ENCODE measurements at regions not wholly inside any gene's neighbourhood (a gene's known extent, or its start where the extent isn't known, plus 50 kb on each side); places are given as distances from the start of the nearest gene placed in this dataset.

DNA sequence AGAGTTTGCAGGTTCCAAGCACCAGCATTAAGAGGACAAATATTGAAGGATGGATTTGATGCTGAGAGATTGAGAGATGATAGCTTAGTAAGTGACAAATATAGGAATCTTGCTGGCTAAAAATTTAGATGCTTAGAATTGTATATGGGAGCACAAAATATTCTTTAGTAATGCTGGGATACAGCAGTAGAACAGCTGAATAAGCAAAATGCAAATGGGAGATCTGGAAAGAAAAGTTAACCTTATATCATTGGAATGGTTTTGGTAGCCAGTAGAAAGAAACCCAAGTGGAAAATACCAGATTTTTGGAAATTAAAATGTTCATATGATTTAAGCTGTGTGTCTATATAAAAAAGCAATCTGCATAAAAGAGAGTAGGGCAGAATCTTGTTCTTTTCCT is 308.6 kb upstream of the CPEB2 start:
- peaks cover 16% of the 10 kb centered on the region for H3K4me1 ChIP-seq (ENCODE audit: control insufficient read depth, insufficient read depth, low read length)
- Mint-ChIP-seq H3K4me3 (no peak overlapping the region), H3K27ac (no peak overlapping the region), H3K27me3 (ENCODE audit: insufficient read depth) (no peaks in the 10 kb centered on the region), H3K36me3 (ENCODE audit: low read depth) (peaks cover 14% of the 10 kb centered on the region), H3K9me3 (peaks cover 34% of the 10 kb centered on the region), H3K4me1 (peaks cover 34% of the 10 kb centered on the region)
- H3K36me3 ChIP-seq (ENCODE audit: control insufficient read depth, insufficient read depth, low read length), result no peaks in the 10 kb centered on the region
- no peak for DNase-seq
- H3K27ac ChIP-seq (ENCODE audit: low read depth, low read length), result no peak overlapping the region
- peaks cover 29% of the 10 kb centered on the region for H3K9me3 ChIP-seq (ENCODE audit: control insufficient read depth, low read length)
- H3K4me3 ChIP-seq (ENCODE audit: low read length), result no peak overlapping the region
- no peak overlapping the region for H3K9ac ChIP-seq (ENCODE audit: extremely low read depth, low read length, poor library complexity, severe bottlenecking)
- TF ChIP-seq, protein P1, sequence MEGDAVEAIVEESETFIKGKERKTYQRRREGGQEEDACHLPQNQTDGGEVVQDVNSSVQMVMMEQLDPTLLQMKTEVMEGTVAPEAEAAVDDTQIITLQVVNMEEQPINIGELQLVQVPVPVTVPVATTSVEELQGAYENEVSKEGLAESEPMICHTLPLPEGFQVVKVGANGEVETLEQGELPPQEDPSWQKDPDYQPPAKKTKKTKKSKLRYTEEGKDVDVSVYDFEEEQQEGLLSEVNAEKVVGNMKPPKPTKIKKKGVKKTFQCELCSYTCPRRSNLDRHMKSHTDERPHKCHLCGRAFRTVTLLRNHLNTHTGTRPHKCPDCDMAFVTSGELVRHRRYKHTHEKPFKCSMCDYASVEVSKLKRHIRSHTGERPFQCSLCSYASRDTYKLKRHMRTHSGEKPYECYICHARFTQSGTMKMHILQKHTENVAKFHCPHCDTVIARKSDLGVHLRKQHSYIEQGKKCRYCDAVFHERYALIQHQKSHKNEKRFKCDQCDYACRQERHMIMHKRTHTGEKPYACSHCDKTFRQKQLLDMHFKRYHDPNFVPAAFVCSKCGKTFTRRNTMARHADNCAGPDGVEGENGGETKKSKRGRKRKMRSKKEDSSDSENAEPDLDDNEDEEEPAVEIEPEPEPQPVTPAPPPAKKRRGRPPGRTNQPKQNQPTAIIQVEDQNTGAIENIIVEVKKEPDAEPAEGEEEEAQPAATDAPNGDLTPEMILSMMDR (conservative IDR thresholded peaks at IDR 0.05), result no peak
- H3K27me3 ChIP-seq (ENCODE audit: control insufficient read depth, insufficient read depth, low read length, poor library complexity, severe bottlenecking), result no peaks in the 10 kb centered on the region

DNA sequence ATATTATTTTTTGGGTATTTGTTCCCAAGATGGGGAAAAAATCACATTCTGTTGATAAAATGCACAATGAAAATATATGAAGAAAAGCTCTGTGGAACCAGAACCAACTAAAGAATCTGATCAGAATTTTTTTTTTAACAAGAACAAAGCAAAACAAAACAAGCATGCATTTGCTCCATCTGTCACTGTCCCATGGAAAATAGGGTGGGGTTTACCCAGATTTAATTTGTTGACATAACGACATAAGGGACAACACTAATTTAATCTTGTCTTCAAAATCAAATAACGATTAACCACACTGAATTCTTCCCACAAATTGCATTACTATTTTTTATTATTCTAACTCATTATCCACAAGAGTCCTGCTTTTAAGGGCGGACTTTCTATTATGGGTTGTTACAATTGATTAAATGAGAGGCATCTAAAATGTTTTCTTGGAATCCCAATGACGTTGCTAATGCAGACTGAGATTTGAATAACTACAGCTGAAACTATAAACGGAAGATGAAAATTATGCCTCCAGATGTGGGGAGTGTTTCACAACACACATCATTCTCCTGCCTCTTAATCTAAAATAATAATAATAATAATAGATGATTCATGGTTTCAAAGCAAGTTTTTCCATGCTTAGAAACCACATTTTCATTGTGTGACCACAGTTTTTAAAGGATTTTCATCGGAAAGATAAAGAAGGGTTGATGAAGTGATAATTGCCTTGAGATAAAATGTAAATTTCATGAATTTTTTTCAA is 307.0 kb upstream of the CPEB2 start:
- H3K9me3 Mint-ChIP-seq, result peaks cover 34% of the 10 kb centered on the region
- peaks cover 14% of the 10 kb centered on the region for H3K36me3 Mint-ChIP-seq (ENCODE audit: low read depth)
- H3K27me3 Mint-ChIP-seq (ENCODE audit: insufficient read depth), result peaks cover 2% of the 10 kb centered on the region

DNA sequence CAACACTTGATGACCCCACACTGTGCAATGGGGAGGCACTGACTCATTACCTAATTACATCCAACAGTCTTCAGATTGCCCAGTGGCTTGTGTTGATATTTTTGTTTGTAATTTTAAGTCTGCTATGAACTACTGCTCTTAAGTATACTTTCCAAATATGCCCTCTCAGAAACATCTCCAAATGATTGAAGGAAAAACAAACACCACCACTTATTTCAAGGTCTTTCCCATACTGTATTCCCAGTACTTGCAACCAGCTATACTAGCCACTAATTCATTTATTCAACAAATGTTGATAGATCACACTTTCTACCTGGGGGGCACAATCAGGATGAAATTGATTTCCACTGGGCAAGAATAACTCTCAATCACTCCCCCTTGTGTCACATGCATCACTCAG is 302.2 kb upstream of the CPEB2 start:
- Mint-ChIP-seq H3K27ac (no peak overlapping the region), H3K9me3 (peaks cover 5% of the 10 kb centered on the region), H3K4me1 (peaks cover 24% of the 10 kb centered on the region), H3K4me3 (no peak overlapping the region), H3K36me3 (ENCODE audit: low read depth) (no peaks in the 10 kb centered on the region), H3K27me3 (ENCODE audit: insufficient read depth) (peaks cover 8% of the 10 kb centered on the region)
- Histone ChIP-seq H3K9me3 (ENCODE audit: control insufficient read depth, low read length) (no peaks in the 10 kb centered on the region), H3K36me3 (ENCODE audit: control insufficient read depth, insufficient read depth, low read length) (no peaks in the 10 kb centered on the region), H3K4me3 (ENCODE audit: low read length) (no peak overlapping the region), H3K9ac (ENCODE audit: extremely low read depth, low read length, poor library complexity, severe bottlenecking) (no peak overlapping the region), H3K27ac (ENCODE audit: low read depth, low read length) (no peak overlapping the region), H3K27me3 (ENCODE audit: control insufficient read depth, insufficient read depth, low read length, poor library complexity, severe bottlenecking) (no peaks in the 10 kb centered on the region), H3K4me1 (ENCODE audit: control insufficient read depth, insufficient read depth, low read length) (peaks cover 8% of the 10 kb centered on the region)
- TF ChIP-seq, protein P1 (conservative IDR thresholded peaks at IDR 0.05), result peak; percentile 48
- no peak for DNase-seq

More for the DNA sequence above, 307.0 kb upstream of the CPEB2 start:
- TF ChIP-seq, protein P1 (conservative IDR thresholded peaks at IDR 0.05), result no peak
- no peaks in the 10 kb centered on the region for H3K36me3 ChIP-seq (ENCODE audit: control insufficient read depth, insufficient read depth, low read length)
- no peak overlapping the region for H3K27ac ChIP-seq (ENCODE audit: low read depth, low read length)
- no peaks in the 10 kb centered on the region for H3K27me3 ChIP-seq (ENCODE audit: control insufficient read depth, insufficient read depth, low read length, poor library complexity, severe bottlenecking)
- no peak overlapping the region for H3K9ac ChIP-seq (ENCODE audit: extremely low read depth, low read length, poor library complexity, severe bottlenecking)
- Mint-ChIP-seq H3K27ac (no peak overlapping the region), H3K4me3 (no peak overlapping the region), H3K4me1 (peaks cover 34% of the 10 kb centered on the region)
- WGBS, 2 experiments (ENCODE audit: insufficient coverage in 1 of 2, insufficient read length in 1 of 2), result 80 to 100% methylated on average over 1 to 6 of the region's 6 CpGs
- H3K4me1 ChIP-seq (ENCODE audit: control insufficient read depth, insufficient read depth, low read length), result peaks cover 16% of the 10 kb centered on the region
- H3K4me3 ChIP-seq (ENCODE audit: low read length), result peak overlapping the region; percentile 2
- H3K9me3 ChIP-seq (ENCODE audit: control insufficient read depth, low read length), result peaks cover 29% of the 10 kb centered on the region
- no peak for DNase-seq
